ENCODE measurements at regions not wholly inside any gene's neighbourhood (a gene's known extent, or its start where the extent isn't known, plus 50 kb on each side); places are given as distances from the start of the nearest gene placed in this dataset.

- TF ChIP-seq, protein P1, sequence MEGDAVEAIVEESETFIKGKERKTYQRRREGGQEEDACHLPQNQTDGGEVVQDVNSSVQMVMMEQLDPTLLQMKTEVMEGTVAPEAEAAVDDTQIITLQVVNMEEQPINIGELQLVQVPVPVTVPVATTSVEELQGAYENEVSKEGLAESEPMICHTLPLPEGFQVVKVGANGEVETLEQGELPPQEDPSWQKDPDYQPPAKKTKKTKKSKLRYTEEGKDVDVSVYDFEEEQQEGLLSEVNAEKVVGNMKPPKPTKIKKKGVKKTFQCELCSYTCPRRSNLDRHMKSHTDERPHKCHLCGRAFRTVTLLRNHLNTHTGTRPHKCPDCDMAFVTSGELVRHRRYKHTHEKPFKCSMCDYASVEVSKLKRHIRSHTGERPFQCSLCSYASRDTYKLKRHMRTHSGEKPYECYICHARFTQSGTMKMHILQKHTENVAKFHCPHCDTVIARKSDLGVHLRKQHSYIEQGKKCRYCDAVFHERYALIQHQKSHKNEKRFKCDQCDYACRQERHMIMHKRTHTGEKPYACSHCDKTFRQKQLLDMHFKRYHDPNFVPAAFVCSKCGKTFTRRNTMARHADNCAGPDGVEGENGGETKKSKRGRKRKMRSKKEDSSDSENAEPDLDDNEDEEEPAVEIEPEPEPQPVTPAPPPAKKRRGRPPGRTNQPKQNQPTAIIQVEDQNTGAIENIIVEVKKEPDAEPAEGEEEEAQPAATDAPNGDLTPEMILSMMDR (IDR thresholded peaks at IDR 0.05; ENCODE audit: poor library complexity), result no peak
- TF ChIP-seq EZH2 (IDR thresholded peaks at IDR 0.05; ENCODE audit: borderline replicate concordance), result no peak
Measured at GRCh38 chr14:54192610-54193009, 204.2 kb upstream of the CDKN3 start.

All from hepatocyte (in vitro differentiated cells).